WTC11 (cell line): ENCODE measurements at regions not wholly inside any gene's neighbourhood (a gene's known extent, or its start where the extent isn't known, plus 50 kb on each side); places are given as distances from the start of the nearest gene placed in this dataset.

ENCODE experiments used
- ATAC-seq: fragments of 200-7000 bp; cut with Tn5 transposase; 2 replicates; pipeline ENCODE4 v1.10.0; 2021; ENCODE audit warnings: mild to moderate bottlenecking, moderate library complexity
- CTCF ChIA-PET: fragments of 300-600 bp; sonication (Branson Sonifier 250); formaldehyde crosslinking; loops from one replicate; lab custom pipeline; 2021; ENCODE audit warnings: antibody characterized with exemption; lab: Charles Lee
- POLR2A ChIA-PET: fragments of 350-600 bp; sonication (Branson Sonifier 250); formaldehyde crosslinking; loops from one replicate; lab custom pipeline; 2021; ENCODE audit warnings: antibody characterized with exemption; lab: Charles Lee
- DNase-seq: peaks from one replicate; pipeline ENCODE4 v3.0.0; 2021; ENCODE audit warnings: low spot score
- H3K27ac Mint-ChIP-seq: 2 replicates; pipeline ENCODE4 v1.8.0; 2021; ENCODE audit warnings: mixed read lengths
- H3K27me3 Mint-ChIP-seq: 2 replicates; pipeline ENCODE4 v1.8.0; 2021; ENCODE audit warnings: low read depth, mild to moderate bottlenecking, moderate library complexity, mixed read lengths
- H3K36me3 Mint-ChIP-seq: 2 replicates; pipeline ENCODE4 v1.8.0; 2021; ENCODE audit warnings: mixed read lengths
- H3K4me1 Mint-ChIP-seq: 2 replicates; pipeline ENCODE4 v1.8.0; 2022; ENCODE audit warnings: mixed read lengths
- H3K4me3 Mint-ChIP-seq: 2 replicates; pipeline ENCODE4 v1.8.0; 2021; ENCODE audit warnings: mild to moderate bottlenecking, moderate library complexity, mixed read lengths
- H3K9me3 Mint-ChIP-seq: 2 replicates; pipeline ENCODE4 v1.8.0; 2021; ENCODE audit warnings: mixed read lengths
- CREB1 ChIP-seq: sonication (generic); formaldehyde crosslinking; IDR thresholded peaks from 2 replicates; pipeline ENCODE4 v1.8.0; 2023; ENCODE audit warnings: mild to moderate bottlenecking, missing genetic modification reagents
- CREM ChIP-seq: sonication (generic); formaldehyde crosslinking; IDR thresholded peaks from 2 replicates; pipeline ENCODE4 v1.8.1; 2022; ENCODE audit warnings: mild to moderate bottlenecking, missing genetic modification reagents, moderate library complexity
- E2F5 ChIP-seq: sonication (generic); formaldehyde crosslinking; IDR thresholded peaks from 2 replicates; pipeline ENCODE4 v1.8.1; 2022; ENCODE audit warnings: mild to moderate bottlenecking, moderate library complexity, missing genetic modification reagents
- ETV6 ChIP-seq: sonication (generic); formaldehyde crosslinking; IDR thresholded peaks from 2 replicates; pipeline ENCODE4 v1.8.1; 2022; ENCODE audit warnings: mild to moderate bottlenecking, missing genetic modification reagents
- FOXJ3 ChIP-seq: sonication (generic); formaldehyde crosslinking; IDR thresholded peaks from 2 replicates; pipeline ENCODE4 v1.9.0; 2021; ENCODE audit warnings: missing genetic modification reagents, mild to moderate bottlenecking, borderline replicate concordance
- GABPB1 ChIP-seq: sonication (generic); formaldehyde crosslinking; IDR thresholded peaks from 2 replicates; pipeline ENCODE4 v1.8.1; 2023; ENCODE audit warnings: mild to moderate bottlenecking, missing genetic modification reagents
- NR1H2 ChIP-seq: sonication (generic); formaldehyde crosslinking; IDR thresholded peaks from 2 replicates; pipeline ENCODE4 v1.9.0; 2021; ENCODE audit warnings: mild to moderate bottlenecking, moderate library complexity, missing genetic modification reagents
- PRRX2 ChIP-seq: fragments of 250-450 bp; sonication (Bioruptor Pico); IDR thresholded peaks from 2 replicates; pipeline ENCODE4 v1.8.0; 2021; ENCODE audit warnings: mild to moderate bottlenecking
- SMAD4 ChIP-seq: sonication (generic); formaldehyde crosslinking; IDR thresholded peaks from 2 replicates; pipeline ENCODE4 v1.8.0; 2022; ENCODE audit warnings: mild to moderate bottlenecking, missing genetic modification reagents
- TEAD1 ChIP-seq: sonication (generic); formaldehyde crosslinking; IDR thresholded peaks from 2 replicates; pipeline ENCODE4 v1.8.0; 2022; ENCODE audit warnings: mild to moderate bottlenecking, missing genetic modification reagents
- TEAD4 ChIP-seq: sonication (generic); formaldehyde crosslinking; IDR thresholded peaks from 2 replicates; pipeline ENCODE4 v1.8.0; 2022; ENCODE audit warnings: mild to moderate bottlenecking, missing genetic modification reagents
- ZNF121 ChIP-seq: sonication (generic); formaldehyde crosslinking; IDR thresholded peaks from 2 replicates; pipeline ENCODE4 v1.8.0; 2023; ENCODE audit warnings: missing genetic modification reagents
- ZNF263 ChIP-seq: sonication (generic); formaldehyde crosslinking; IDR thresholded peaks from 2 replicates; pipeline ENCODE4 v1.8.1; 2022; ENCODE audit warnings: low read depth, mild to moderate bottlenecking, moderate library complexity, missing genetic modification reagents
- ZNF425 ChIP-seq: fragments of 250-450 bp; sonication (Bioruptor Pico); conservative IDR thresholded peaks from 2 replicates; pipeline ENCODE4 v1.9.0; 2021; ENCODE audit warnings: mild to moderate bottlenecking
- TF ChIP-seq, protein P1 (sequence below): sonication (generic); formaldehyde crosslinking; IDR thresholded peaks from 2 replicates; pipeline ENCODE4 v1.8.0; 2022; ENCODE audit warnings: missing genetic modification reagents
- TF ChIP-seq, protein P2 (sequence below): sonication (generic); formaldehyde crosslinking; IDR thresholded peaks from 2 replicates; pipeline ENCODE4 v1.8.1; 2023; ENCODE audit warnings: mild to moderate bottlenecking, missing genetic modification reagents
- TF ChIP-seq, protein P3 (sequence below): sonication (generic); formaldehyde crosslinking; IDR thresholded peaks from 2 replicates; pipeline ENCODE4 v1.8.0; 2022; ENCODE audit warnings: mild to moderate bottlenecking, missing genetic modification reagents
- TF ChIP-seq, protein P4 (sequence below): fragments of 250-450 bp; sonication (Bioruptor Pico); IDR thresholded peaks from 2 replicates; pipeline ENCODE4 v1.9.0; 2021; ENCODE audit warnings: mild to moderate bottlenecking, borderline replicate concordance

- TF ChIP-seq, protein P1, sequence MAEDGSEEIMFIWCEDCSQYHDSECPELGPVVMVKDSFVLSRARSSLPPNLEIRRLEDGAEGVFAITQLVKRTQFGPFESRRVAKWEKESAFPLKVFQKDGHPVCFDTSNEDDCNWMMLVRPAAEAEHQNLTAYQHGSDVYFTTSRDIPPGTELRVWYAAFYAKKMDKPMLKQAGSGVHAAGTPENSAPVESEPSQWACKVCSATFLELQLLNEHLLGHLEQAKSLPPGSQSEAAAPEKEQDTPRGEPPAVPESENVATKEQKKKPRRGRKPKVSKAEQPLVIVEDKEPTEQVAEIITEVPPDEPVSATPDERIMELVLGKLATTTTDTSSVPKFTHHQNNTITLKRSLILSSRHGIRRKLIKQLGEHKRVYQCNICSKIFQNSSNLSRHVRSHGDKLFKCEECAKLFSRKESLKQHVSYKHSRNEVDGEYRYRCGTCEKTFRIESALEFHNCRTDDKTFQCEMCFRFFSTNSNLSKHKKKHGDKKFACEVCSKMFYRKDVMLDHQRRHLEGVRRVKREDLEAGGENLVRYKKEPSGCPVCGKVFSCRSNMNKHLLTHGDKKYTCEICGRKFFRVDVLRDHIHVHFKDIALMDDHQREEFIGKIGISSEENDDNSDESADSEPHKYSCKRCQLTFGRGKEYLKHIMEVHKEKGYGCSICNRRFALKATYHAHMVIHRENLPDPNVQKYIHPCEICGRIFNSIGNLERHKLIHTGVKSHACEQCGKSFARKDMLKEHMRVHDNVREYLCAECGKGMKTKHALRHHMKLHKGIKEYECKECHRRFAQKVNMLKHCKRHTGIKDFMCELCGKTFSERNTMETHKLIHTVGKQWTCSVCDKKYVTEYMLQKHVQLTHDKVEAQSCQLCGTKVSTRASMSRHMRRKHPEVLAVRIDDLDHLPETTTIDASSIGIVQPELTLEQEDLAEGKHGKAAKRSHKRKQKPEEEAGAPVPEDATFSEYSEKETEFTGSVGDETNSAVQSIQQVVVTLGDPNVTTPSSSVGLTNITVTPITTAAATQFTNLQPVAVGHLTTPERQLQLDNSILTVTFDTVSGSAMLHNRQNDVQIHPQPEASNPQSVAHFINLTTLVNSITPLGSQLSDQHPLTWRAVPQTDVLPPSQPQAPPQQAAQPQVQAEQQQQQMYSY (CRISPR knock-in tag): no peak
- TF ChIP-seq ETV6 (CRISPR knock-in tag) (no peak), PRRX2 (CRISPR knock-in tag) (no peak), CREB1 (CRISPR knock-in tag) (no peak), FOXJ3 (no peak)
- H3K36me3 Mint-ChIP-seq: peaks cover 15% of the 10 kb centered on the region
- H3K4me1 Mint-ChIP-seq: no peaks in the 10 kb centered on the region
- DNase-seq: no peak
- peaks cover 29% of the 10 kb centered on the region for H3K9me3 Mint-ChIP-seq
- H3K4me3 Mint-ChIP-seq: no peak overlapping the region
- POLR2A ChIA-PET: no interaction called here
- no peak for ATAC-seq
- no peaks in the 10 kb centered on the region for H3K27me3 Mint-ChIP-seq
- H3K27ac Mint-ChIP-seq: no peak overlapping the region
- CTCF ChIA-PET: no interaction called here
Observed at GRCh38 chr7:110095372-110096052, 995.4 kb upstream of the LRRN3 start.

DNA sequence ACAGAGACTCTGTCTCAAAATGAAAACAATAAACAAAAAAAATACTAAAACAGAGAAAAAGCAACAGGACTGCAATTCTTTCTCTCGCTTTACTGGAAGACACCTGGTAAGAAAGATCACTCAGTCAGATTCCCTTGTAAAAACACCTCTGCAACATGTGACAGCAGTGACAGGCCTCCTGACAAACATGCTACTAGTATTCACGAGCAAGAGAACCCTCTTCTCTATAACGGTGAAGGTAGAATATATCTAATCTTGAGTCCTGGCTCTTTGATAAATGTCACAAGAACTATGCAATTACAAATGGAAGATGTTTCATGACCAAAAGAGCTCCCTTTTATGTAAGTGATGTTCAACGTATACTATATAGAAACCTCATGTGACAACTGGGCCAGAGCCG, 986.7 kb upstream of the LRRN3 start:
- ChIA-PET CTCF (no interaction called here), POLR2A (no interaction called here)
- H3K4me3 Mint-ChIP-seq: no peak overlapping the region
- H3K9me3 Mint-ChIP-seq: peaks cover 17% of the 10 kb centered on the region
- H3K4me1 Mint-ChIP-seq: no peaks in the 10 kb centered on the region
- DNase-seq (no peak), ATAC-seq (no peak)
- no peaks in the 10 kb centered on the region for H3K27me3 Mint-ChIP-seq
- H3K36me3 Mint-ChIP-seq: peaks cover 10% of the 10 kb centered on the region
- H3K27ac Mint-ChIP-seq: no peak overlapping the region
- TF ChIP-seq PRRX2 (CRISPR knock-in tag) (no peak), GABPB1 (CRISPR knock-in tag) (no peak), CREM (CRISPR knock-in tag) (no peak), ZNF121 (CRISPR knock-in tag) (no peak), TEAD1 (CRISPR knock-in tag) (no peak), SMAD4 (no peak), ZNF263 (CRISPR knock-in tag) (no peak), TEAD4 (CRISPR knock-in tag) (no peak), NR1H2 (CRISPR knock-in tag) (no peak), E2F5 (CRISPR knock-in tag) (no peak), ZNF425 (CRISPR knock-in tag) (no peak)
- TF ChIP-seq, protein P2, sequence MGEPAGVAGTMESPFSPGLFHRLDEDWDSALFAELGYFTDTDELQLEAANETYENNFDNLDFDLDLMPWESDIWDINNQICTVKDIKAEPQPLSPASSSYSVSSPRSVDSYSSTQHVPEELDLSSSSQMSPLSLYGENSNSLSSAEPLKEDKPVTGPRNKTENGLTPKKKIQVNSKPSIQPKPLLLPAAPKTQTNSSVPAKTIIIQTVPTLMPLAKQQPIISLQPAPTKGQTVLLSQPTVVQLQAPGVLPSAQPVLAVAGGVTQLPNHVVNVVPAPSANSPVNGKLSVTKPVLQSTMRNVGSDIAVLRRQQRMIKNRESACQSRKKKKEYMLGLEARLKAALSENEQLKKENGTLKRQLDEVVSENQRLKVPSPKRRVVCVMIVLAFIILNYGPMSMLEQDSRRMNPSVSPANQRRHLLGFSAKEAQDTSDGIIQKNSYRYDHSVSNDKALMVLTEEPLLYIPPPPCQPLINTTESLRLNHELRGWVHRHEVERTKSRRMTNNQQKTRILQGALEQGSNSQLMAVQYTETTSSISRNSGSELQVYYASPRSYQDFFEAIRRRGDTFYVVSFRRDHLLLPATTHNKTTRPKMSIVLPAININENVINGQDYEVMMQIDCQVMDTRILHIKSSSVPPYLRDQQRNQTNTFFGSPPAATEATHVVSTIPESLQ (CRISPR knock-in tag): no peak
- TF ChIP-seq, protein P1 (CRISPR knock-in tag): no peak
- TF ChIP-seq, protein P3, sequence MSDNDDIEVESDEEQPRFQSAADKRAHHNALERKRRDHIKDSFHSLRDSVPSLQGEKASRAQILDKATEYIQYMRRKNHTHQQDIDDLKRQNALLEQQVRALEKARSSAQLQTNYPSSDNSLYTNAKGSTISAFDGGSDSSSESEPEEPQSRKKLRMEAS (CRISPR knock-in tag): no peak
- TF ChIP-seq, protein P4, sequence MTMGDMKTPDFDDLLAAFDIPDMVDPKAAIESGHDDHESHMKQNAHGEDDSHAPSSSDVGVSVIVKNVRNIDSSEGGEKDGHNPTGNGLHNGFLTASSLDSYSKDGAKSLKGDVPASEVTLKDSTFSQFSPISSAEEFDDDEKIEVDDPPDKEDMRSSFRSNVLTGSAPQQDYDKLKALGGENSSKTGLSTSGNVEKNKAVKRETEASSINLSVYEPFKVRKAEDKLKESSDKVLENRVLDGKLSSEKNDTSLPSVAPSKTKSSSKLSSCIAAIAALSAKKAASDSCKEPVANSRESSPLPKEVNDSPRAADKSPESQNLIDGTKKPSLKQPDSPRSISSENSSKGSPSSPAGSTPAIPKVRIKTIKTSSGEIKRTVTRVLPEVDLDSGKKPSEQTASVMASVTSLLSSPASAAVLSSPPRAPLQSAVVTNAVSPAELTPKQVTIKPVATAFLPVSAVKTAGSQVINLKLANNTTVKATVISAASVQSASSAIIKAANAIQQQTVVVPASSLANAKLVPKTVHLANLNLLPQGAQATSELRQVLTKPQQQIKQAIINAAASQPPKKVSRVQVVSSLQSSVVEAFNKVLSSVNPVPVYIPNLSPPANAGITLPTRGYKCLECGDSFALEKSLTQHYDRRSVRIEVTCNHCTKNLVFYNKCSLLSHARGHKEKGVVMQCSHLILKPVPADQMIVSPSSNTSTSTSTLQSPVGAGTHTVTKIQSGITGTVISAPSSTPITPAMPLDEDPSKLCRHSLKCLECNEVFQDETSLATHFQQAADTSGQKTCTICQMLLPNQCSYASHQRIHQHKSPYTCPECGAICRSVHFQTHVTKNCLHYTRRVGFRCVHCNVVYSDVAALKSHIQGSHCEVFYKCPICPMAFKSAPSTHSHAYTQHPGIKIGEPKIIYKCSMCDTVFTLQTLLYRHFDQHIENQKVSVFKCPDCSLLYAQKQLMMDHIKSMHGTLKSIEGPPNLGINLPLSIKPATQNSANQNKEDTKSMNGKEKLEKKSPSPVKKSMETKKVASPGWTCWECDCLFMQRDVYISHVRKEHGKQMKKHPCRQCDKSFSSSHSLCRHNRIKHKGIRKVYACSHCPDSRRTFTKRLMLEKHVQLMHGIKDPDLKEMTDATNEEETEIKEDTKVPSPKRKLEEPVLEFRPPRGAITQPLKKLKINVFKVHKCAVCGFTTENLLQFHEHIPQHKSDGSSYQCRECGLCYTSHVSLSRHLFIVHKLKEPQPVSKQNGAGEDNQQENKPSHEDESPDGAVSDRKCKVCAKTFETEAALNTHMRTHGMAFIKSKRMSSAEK (CRISPR knock-in tag): no peak
